GM18507 (cell line): ENCODE measurements at regions not wholly inside any gene's neighbourhood (a gene's known extent, or its start where the extent isn't known, plus 50 kb on each side); places are given as distances from the start of the nearest gene placed in this dataset.
"Not testable (repeated sequence)": the region's sequence is repeated elsewhere in the genome, so short reads cannot be mapped to it uniquely, and the experiment has no call there.

Experiments used
- DNase-seq: peaks from one replicate; pipeline ENCODE4 v3.0.0; 2011; ENCODE audit warnings: low read depth; ENCODE audit not compliant: insufficient read length; ENCODE audit errors: extremely low spot score
- FAIRE-seq: peaks from 2 replicates; lab custom pipeline; 2011; peaks lifted over from hg19 to GRCh38; lab: Jason Lieb, UNC

- DNase-seq (no peak), FAIRE-seq (no peak)
Measured at GRCh38 chr12:20119596-20120402, 248.5 kb upstream of the PDE3A start.

DNA sequence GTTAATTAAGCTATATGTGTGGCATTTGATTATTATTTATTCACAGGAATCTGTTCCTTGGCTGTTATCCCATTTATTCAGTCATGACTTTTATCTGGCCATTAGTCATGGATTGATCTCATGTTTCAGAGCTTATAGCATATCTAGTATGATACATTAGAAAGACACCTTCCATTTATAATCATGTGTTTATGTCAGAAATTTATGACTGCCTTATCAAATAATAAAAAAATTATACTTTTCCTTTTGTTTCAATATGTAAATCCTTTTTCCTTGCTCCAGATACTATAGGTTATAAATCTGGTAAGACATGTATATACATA, 248.0 kb upstream of the PDE3A start:
- FAIRE-seq (no peak), DNase-seq (no peak)

DNA sequence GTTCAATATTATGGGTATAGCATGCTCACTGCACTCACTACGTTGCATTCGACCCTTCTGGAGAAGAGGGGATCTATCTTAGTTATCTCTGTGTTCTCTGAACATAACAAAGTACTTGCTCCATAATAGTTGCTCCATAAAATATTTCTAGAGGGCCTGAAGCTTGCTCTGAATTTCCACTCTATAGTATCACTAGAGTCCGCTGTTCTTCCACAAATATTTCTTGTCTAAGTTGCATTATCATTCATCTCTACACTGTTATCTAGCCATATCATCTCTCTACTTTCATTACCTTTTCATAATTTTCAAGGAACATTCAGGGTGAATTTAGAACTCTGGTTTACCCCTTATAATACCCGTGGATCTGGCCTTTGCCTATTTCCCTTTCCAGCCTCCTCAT, 246.1 kb upstream of the PDE3A start:
- no peak for FAIRE-seq

DNA sequence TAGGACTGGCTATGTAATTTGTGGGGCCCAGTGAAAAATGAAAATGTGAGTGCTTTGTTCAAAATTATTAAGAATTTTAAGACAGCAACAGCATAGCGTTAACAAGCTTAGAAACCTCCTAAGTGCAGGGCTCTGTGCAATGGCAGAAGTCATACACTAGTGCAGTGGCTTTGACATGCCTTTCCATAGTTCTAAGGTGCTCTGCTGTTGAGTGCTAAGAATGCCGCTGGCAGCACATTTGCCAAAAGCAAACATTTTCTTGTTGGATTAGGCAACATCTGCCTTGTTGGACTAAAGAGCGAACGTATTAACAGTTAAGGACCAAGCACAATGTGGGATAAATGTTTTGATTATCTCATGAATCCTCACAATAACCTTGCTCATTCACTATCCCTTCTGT, 244.9 kb upstream of the PDE3A start:
- FAIRE-seq (no peak), DNase-seq (no peak)

More for the DNA sequence above, 246.1 kb upstream of the PDE3A start:
- DNase-seq: no peak

DNA sequence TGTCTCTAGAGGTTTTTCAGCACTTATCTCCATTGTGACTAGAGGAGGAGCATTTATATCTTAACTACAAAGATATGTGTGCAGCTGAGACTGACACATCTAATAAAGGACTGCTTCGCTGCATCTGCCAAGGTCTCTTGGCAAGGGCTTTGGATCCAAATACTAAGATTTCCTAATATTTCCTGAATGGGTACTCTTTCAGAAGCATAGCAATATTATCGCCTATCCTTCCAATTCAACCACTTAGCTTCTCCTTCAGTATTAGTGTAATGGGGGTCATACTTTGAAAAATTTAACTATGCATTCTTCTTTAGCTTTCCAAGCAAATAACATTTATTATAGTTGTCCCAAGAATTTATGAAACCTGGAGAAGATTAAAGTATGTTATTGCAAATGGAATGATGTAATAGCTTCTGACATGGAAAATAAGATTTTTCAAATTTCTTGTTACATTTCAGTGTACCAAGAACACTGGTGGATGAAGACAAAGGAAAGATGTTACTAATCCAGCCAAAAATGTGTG, 243.0 kb upstream of the PDE3A start:
- DNase-seq: no peak
- FAIRE-seq: no peak

DNA sequence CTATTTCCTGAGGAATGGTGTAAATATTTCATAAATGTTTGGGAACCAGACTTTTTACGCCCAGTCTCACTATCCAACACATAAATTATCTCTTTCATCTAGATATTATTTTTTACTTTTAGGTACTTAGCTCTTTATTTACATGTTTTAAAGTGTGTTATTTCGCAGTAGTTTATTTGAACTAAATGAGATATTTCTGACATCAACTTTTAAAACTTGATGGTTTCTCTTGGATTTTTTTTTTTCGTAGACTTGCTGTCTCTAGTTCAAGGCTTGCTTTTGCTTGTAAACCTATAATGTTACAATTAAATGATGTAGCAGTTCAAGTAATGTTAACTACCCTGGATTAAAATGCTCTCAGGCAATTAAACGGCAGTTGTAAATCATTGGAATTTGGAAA, 241.7 kb upstream of the PDE3A start:
- FAIRE-seq: no peak

DNA sequence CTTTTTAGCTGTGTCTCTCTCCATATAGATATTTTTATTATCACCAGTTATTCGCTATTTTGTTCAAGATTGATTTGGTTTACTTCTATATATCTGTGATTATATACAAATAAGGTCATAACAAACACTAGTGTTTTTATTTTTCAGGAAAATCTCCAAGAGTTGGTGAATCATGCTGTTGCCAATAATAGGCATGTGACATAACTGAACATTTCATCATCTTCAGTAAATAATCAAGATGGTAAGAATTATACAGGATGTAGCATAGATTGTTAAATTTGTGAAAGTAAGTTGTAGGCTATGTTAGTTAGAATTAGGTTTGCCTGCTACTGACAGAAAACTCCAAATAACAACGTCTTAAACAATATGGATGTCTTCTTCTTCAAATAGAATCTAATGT, 240.9 kb upstream of the PDE3A start:
- no peak for FAIRE-seq
- DNase-seq: no peak

More for the DNA sequence above, 241.7 kb upstream of the PDE3A start:
- DNase-seq: no peak

DNA sequence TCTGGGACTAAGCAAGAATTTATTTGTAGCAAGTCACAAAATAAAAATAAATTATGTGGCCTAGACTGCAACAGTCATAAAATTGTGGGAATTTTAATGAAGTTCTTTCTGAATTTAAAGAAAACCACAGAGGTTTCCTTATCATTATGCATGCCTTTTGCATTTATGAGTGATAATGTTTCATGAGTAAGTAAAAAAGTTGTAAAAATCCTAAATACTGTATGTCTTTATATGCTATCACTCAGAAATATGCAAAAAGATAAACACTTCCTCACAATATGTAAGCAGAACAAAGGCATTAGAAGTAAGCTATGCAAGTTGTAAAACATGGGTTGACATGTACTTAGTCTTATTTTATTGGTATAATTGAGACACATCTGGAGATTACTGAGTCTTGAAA, 239.4 kb upstream of the PDE3A start:
- FAIRE-seq (no peak), DNase-seq (no peak)

- no peak for FAIRE-seq
- DNase-seq: no peak
Measured at GRCh38 chr12:20132818-20133217, 235.5 kb upstream of the PDE3A start.

GRCh38 chr12:20134652-20135051, 233.7 kb upstream of the PDE3A start:
- FAIRE-seq: no peak
- no peak for DNase-seq

DNA sequence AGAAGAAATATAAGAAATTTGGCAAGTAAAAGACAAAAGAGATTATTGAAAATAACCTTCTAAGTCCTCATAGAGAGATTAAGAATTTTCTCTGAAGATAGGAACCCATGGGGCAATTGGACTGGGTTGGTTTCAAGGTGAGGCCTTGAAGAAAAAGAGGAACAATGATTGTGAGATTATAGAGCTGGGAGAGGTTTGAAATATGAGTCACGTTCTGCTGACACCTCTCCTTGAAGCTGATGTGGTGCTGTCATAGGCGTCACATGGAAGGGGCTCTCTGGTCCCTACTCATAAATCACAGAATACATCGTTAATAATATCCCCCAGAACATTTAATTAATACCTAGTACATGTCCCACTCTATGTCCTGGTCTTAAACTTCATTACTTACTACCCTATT, 227.6 kb upstream of the PDE3A start:
- DNase-seq (no peak), FAIRE-seq (no peak)

DNA sequence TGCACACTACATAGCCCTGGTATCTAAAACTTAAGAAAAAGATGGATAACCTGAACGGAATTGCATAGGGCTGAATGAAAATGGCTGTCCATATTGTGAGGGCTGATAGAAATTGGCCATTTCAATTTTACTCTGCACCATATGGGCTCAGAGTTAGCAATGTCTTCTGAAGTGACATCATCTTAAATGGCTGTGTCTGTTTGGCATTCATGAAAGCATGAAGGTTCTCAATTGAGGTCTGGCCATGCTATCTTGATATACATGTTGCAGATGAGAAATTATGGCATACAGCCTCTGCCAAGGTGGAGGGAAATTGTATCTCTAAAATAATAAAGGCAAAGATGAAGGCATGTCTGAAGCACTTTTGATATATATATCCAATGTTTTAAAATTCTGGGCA, 226.0 kb upstream of the PDE3A start:
- DNase-seq: no peak
- FAIRE-seq: no peak

DNA sequence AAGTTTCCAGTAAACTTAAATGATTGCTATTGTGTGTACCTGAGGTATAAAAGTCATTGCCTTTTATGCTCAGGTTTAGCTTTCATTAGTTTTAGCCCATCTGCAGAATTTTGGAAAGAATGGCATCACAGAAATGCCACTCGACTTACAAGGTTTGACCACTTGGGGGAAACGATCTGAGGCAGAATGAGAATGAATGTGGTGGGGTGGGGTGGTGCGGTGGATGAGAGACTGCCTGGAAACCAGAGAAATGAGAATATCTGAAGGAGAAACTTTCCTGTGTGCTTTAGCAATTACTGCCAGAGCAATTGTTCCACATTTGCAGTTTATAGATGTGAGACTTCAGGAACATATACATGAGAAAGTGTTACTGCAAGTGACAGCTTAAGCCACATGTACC, 225.4 kb upstream of the PDE3A start:
- no peak for DNase-seq
- FAIRE-seq: no peak

- no peak for DNase-seq
- no peak for FAIRE-seq
Measured at GRCh38 chr12:20144341-20144740, 224.0 kb upstream of the PDE3A start.

DNA sequence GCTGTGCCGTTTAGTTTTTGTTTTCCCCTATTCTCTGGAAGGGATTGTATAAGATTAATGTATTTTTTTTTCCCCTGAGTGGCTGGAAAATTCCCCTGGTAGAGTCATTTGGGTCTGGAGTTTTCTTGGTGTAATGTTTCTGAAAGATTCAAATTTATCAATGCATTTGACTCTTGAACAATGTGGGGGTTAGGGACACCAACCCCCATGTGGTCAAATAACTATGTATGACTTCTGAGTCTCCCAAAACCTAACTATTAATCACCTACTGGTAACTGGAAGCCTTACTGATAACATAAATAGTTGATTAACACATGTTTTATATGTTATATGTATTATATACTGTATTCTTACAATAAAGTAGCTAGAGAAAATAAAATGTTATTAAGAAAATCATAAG, 220.1 kb upstream of the PDE3A start:
- DNase-seq: no peak

DNA sequence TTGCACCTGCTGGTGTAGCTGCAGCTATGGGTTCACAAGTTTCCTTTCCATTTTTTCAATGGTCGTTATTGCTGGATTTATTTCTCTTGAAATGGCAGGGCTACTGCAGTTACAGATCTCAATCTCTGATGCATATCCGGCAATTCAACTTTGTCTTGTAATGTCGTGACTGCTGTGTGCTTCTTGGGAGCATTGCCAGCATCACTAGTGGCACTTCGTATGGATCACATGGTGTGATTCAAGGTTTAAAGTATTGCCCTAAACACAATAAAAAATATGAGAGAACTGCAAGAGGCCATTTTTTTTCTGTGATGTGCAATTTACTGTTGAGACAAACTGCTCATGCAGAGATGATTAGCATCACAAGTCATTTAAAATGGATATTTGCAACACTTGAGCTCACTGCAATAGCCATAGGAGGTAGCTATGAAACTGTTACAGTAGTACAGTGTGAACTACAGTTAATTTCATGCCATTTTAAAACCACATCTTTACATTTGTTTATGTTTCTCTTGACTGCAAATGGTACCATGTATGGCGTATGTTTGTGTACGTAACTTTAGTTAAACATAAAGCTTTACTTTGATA, 217.4 kb upstream of the PDE3A start:
- no peak for FAIRE-seq
- no peak for DNase-seq

More for the DNA sequence above, 220.1 kb upstream of the PDE3A start:
- no peak for FAIRE-seq

GRCh38 chr12:20154052-20154451, 214.3 kb upstream of the PDE3A start:
- FAIRE-seq (no peak), DNase-seq (no peak)

DNA sequence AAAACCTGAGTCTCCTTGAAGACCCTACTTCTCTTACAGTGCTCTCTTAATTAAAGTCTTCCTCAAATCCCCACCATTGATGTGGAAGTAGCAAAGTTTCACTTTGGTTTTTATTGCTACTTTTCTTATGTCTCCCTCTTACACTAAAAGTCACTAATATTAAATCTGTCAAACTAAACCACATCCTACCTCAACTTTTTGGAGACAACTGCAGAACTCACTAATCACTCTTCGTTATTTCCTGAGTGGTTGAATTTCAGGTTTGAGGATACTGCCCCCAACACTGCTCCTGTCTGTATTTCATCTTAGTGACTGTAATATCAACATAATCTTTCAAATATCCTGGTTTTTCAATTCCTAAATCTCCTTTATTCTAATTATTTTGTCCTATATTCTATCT, 213.0 kb upstream of the PDE3A start:
- FAIRE-seq (no peak), DNase-seq (no peak)

DNA sequence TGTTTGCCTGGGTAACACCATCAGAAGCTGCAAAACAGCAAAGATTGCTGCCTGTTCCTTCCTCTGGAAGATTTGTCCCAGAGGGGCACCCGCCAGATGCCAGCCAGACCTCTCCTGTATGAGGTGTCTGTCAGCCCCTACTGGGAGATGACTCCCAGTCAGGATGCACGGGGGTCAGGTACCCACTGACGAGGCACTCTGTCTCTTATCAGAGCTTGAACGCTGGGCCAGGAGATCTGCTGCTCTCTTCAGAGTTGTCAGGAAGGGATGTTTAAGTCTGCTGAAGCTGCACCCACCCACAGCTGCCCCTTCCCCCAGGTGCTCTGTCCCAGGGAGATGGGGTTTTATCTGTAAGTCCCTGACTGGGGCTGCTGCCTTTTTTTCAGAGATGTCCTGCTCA, 207.4 kb upstream of the PDE3A start:
- DNase-seq, FAIRE-seq: not testable (repeated sequence)

DNA sequence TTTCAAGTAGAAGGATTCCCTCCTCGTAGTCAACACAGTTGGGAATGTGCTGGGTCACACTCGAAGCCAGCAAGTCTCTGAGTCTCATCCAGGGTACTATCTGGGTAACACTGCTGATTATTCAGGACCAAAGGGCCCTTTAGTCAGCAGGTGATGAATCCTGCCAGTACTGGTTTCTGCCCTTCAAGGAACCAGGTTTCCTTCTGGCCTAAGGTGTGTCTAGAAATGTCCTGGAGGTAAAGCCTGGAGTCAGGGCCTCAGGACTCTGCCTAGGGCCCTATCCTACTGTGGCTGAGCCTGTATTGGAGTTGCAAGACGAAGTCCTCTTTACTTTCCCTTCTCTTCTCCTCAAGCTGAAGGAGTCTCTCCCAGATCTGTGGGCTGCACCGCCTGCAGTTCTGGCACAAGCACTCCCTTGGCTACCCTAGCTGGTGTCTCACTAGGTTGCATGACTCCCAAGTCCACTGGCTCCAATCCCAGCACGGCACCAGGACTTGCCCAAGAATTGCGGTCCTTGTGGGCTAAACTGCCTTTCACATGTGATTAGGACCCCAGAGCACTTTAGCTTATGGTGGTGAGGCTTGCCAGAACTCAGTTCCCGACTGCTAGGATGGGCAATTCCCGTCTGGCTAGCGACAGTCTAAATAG, 193.7 kb upstream of the PDE3A start:
- FAIRE-seq (no peak), DNase-seq (no peak)
